Activated naive CD4-positive, alpha-beta T cell (primary cell): ENCODE measurements at regions not wholly inside any gene's neighbourhood (a gene's known extent, or its start where the extent isn't known, plus 50 kb on each side); places are given as distances from the start of the nearest gene placed in this dataset.
"Not testable (repeated sequence)": the region's sequence is repeated elsewhere in the genome, so short reads cannot be mapped to it uniquely, and the experiment has no call there.

Experiments used
- DNase-seq, 4 experiments: peaks; one replicate each; lab custom pipeline; 2025; lab: John Stamatoyannopoulos, UW

DNA sequence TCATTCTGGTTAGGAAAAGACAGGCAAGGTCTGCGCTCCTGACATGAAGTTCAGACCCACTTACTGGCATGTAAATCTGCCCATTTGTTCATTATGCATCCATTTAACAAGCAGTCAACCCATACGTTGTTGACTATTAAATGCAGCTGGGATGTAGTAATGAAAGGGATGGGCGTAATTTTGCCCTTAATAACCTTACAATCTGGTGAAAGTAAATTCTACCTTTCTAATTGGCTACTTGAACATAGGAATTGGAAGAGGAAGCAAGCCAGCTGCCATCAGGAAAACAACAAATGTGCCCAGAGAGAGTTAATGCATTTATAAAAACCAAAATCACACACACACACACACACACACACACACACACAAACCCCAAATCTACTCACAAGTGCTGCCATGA, 170.2 kb upstream of the PITRM1 start:
- DNase-seq, result no peak

GRCh38 chr10:3340127-3340730, 167.6 kb upstream of the PITRM1 start:
- DNase-seq, result no peak

- no peak for DNase-seq
Observed at GRCh38 chr10:3339531-3339950, 167.0 kb upstream of the PITRM1 start.

DNA sequence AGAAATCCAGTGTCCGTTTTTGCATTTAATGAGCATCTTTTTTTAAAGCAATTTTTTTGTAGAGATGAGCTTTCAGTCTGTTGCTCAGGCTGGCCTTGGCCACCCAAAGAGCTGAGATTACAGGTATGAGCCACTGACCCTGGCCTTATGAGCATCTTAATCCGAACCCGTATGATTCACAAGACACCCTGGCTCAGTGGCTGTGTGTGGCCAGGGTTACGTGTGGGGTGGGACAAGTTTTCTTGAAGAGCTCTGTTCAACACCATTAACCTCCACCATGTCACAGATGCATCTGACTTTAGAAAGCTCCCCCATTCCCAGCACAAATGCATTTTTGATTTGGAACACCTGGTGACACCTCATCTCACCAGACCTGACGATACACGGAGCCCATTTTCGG, 166.5 kb upstream of the PITRM1 start:
- no peak for DNase-seq

- DNase-seq, result no peak
Observed at GRCh38 chr10:3337741-3338140, 165.2 kb upstream of the PITRM1 start.

DNA sequence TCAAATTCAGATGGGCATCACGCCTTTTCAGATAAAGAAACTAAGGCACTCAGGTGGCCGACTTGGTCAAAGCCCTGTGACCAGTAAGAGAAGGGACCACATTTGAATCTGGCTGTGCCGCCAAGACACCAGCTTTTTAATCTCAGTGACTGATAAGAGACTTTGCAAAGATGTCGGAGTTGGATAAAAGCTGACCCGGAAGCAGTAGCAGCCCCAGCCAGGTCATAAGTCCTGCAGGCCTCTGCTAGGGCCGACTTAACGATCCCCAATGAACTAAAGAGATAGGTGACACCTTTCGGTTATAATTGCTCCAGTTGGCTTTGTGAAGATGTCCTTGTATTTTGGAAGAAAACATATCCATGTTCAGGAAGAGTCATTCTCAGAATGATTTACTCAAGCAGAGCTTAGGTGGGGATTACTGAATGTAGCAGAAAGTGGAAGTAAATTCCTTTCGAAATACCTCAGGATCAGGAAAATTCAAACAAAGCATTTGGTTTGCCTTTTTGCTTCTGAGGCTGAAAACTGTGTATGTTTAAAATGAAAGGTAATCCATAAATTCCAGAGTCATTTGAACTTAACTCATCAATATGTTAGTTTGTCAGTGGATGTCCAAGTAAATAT, 164.2 kb upstream of the PITRM1 start:
- DNase-seq, result no peak

DNA sequence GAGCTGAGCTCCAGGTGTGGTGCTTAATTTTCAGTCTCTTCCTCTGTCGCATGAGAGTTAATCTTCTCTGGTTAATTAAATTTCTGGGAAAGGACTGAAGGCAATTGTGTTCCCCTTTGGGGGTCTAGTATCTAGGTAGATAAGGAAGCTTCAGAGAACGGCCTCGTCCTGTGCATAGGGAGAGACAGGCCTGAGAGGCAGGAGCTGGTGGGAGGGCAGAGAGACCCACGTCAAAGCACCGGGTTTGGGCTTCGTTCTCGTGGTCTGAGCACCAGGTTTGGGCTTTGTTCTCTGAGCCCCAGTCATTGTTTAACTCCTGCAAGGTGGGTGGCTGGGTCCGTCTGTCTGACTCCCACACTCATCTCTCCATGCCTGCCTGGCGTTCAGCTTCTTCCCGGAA, 160.8 kb upstream of the PITRM1 start:
- DNase-seq, result no peak

- DNase-seq, result no peak
Observed at GRCh38 chr10:3331690-3332230, 159.2 kb upstream of the PITRM1 start.

GRCh38 chr10:3331187-3331586, 158.6 kb upstream of the PITRM1 start:
- no peak for DNase-seq

DNA sequence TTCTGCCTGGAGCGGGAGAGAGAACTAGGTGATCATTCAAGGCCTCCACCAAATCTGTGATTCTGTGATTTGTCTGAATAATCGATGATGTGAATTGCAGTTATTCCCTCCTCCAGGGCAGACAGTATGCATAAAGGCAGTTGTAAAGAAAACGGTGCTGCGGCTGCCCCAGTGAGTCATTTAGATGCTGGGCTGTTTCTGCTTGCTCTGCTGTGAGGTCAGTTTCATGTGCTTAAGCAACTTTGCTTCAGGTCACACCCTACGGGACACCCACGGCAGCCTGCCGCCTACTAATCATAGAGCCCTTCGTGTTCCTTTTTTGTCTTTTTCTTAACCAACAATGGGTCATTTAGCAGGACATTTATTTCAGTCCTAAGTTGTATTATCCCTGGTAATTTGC, 158.1 kb upstream of the PITRM1 start:
- no peak for DNase-seq

GRCh38 chr10:3325954-3326750, 153.6 kb upstream of the PITRM1 start:
- no peak for DNase-seq

DNA sequence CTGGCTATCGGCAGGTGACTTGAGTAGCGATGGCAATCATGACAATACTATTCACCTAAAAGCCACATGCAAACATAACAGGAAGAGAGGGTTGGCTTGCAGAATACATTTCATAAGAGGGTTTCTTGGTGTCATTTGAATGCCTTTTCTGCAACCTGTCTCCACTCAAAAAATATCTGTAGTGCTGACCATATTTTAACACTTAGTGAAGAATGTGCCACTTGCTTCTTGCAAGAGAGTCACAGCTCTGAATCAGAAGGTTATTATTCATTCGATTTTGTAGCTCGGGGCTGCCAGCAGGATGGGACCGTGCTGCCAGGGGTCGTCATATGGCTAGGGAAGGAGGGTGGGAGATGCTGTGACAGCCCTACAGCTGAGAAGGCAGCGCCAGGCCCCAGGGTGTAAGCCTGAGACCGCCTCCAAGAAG, 152.0 kb upstream of the PITRM1 start:
- no peak for DNase-seq

GRCh38 chr10:3323865-3324498, 151.4 kb upstream of the PITRM1 start:
- DNase-seq, result no peak

DNA sequence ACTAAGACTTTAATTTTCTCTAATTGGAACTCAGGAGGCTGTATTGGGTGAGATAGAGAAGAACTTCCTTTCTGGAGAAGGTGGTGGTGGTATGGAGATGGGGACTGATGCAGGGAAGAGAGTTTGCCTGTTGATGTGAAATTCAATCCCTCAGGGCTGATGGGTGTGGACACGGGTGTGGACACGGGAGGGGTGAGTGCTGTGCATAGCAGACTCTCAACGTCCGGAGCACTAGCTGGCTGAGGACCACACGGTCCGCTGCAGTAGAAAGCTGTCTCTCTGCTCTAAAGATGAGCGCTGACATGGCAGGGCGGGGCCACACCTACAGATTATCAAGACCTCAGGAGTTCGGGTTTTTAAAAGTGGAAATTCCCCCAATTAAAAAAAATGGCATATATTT, 148.5 kb upstream of the PITRM1 start:
- DNase-seq, result no peak

GRCh38 chr10:3319811-3320226, 147.2 kb upstream of the PITRM1 start:
- no peak for DNase-seq

GRCh38 chr10:3318480-3318807, 145.9 kb upstream of the PITRM1 start:
- not testable (repeated sequence) for DNase-seq

- DNase-seq, result not testable (repeated sequence)
Observed at GRCh38 chr10:3317553-3318479, 145.2 kb upstream of the PITRM1 start.

DNA sequence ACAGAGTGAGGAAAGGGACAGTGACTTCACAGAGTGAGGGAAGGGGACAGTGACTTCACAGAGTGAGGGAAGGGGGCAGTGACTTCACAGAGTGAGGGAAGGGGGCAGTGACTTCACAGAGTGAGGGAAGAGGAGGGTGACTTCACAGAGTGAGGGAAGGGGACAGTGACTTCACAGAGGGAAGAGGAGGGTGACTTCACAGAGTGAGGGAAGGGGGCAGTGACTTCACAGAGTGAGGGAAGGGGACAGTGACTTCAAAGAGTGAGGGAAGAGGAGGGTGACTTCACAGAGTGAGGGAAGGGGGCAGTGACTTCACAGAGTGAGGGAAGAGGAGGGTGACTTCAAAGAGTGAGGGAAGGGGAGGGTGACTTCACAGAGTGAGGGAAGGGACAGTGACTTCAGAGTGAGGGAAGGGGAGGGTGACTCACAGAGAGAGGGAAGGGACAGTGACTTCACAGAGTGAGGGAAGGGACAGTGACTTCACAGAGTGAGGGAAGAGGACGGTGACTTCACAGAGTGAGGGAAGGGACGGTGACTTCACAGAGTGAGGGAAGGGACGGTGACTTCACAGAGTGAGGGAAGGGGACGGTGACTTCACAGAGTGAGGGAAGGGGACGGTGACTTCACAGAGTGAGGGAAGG, 142.0 kb upstream of the PITRM1 start:
- DNase-seq, result not testable (repeated sequence)

GRCh38 chr10:3313784-3314444, 141.3 kb upstream of the PITRM1 start:
- DNase-seq, result not testable (repeated sequence)

DNA sequence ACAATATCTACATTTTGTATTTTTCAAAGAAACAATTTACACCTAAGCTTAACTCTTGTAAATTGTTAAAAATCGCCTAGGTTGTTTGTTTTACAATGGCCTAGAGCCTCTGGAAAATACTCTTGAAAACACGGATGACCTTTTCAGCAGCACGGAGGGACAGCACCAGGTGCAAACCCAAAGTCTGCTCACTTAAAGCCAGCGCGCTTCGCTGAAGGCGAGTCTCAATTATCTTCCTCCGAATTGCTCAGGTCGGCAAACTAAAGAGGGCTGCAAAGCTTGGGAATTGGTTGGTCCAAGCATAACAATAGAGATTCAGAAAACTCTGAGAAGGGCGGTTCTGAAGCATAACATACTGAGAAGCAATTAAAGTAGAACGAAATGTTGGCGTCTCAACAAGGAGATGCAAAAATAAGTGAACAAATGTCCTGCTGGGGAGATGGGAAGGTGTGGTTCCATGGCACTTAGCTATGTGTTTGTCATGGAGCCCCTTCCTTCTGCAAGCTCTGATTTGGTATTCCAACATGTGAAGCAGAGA, 139.9 kb upstream of the PITRM1 start:
- DNase-seq, result no peak
